HPDE6-E6E7 (cell line): ENCODE measurements at regions not wholly inside any gene's neighbourhood (a gene's known extent, or its start where the extent isn't known, plus 50 kb on each side); places are given as distances from the start of the nearest gene placed in this dataset.

ENCODE experiments used
- DNase-seq: peaks from one replicate; pipeline ENCODE4 v3.0.0; 2011; ENCODE audit warnings: missing footprints; ENCODE audit errors: extremely low spot score

GRCh38 chr17:68184816-68185436 lies 62.9 kb upstream of the AMZ2 start:
- no peak for DNase-seq

GRCh38 chr17:68185820-68186219 lies 62.0 kb upstream of the AMZ2 start:
- DNase-seq: no peak

GRCh38 chr17:68190495-68190894 lies 57.3 kb upstream of the AMZ2 start:
- no peak for DNase-seq

- DNase-seq: no peak
Observed at GRCh38 chr17:68195667-68196393, 52.0 kb upstream of the AMZ2 start.

GRCh38 chr17:68196394-68197090 lies 51.3 kb upstream of the AMZ2 start:
- no peak for DNase-seq

GRCh38 chr17:68197091-68197996 lies 50.5 kb upstream of the AMZ2 start:
- DNase-seq: no peak

GRCh38 chr17:68197997-68198930 lies 49.6 kb upstream of the AMZ2 start:
- peak; percentile 72 for DNase-seq
